PC-9 (cell line): ENCODE measurements at regions not wholly inside any gene's neighbourhood (a gene's known extent, or its start where the extent isn't known, plus 50 kb on each side); places are given as distances from the start of the nearest gene placed in this dataset.

Source experiments
- CTCF ChIP-seq: fragments of 200-600 bp; sonication (generic); conservative IDR thresholded peaks from 2 replicates; pipeline ENCODE4 v1.6.1; 2017; ENCODE audit warnings: mixed run types, antibody characterized with exemption, mild to moderate bottlenecking, moderate library complexity
- EZH2 ChIP-seq: fragments of 200-600 bp; sonication (generic); IDR thresholded peaks from 2 replicates; pipeline ENCODE4 v1.8.0; 2017; ENCODE audit warnings: antibody characterized with exemption, low read depth

- TF ChIP-seq CTCF (no peak), EZH2 (no peak)
Measured at GRCh38 chr4:189874591-189874990, 66.1 kb upstream of the FRG1 start.
